Dedifferentiated amniotic fluid mesenchymal stem cell (primary cell): ENCODE measurements at regions not wholly inside any gene's neighbourhood (a gene's known extent, or its start where the extent isn't known, plus 50 kb on each side); places are given as distances from the start of the nearest gene placed in this dataset.

Experiments used
- DNase-seq: peaks from one replicate; pipeline ENCODE4 v3.0.0-alpha.2; 2016; ENCODE audit errors: extremely low spot score

GRCh38 chr13:109599901-109600657, 186.3 kb downstream of the IRS2 start:
- DNase-seq = no peak

DNA sequence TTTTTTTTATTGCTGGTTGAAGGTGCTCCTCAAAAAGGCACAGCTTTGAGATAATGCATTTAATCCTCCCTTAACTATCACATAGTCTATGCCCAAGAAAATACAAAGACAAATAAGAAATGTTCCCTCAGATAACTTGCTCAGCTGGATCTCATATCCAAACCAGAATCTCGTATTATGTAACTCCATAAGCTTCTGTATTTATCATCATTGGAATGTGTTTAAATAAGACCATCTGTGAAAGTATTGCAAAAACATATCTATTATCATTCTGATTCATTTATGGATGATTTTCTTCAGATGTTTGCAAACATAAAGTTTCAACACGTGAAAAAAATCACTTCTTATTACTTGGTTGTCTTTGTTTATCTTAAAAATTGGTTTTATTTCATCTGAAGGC, 190.9 kb downstream of the IRS2 start:
- DNase-seq = peak; percentile 27

DNA sequence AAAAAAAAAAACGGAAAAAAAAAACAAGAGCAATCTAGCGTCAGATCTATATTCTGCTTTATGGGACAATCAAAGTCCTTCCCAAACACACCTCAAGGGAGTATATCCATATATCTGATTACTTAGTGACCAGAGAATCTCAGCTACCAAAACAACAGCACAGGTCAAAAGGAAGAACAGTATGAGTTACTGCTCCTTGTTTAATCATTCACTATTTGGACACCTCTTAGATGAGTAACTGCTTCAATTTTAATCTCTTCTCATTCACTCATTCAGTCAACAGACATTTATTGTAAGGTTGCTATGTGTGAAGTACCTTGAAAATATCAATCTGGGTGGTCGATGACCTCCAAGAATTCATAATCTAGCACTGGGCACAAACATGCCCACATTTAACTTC, 193.2 kb downstream of the IRS2 start:
- no peak for DNase-seq

GRCh38 chr13:109592770-109593169, 193.6 kb downstream of the IRS2 start:
- DNase-seq = no peak

- DNase-seq = no peak
Measured at GRCh38 chr13:109587689-109588088, 198.7 kb downstream of the IRS2 start.

DNA sequence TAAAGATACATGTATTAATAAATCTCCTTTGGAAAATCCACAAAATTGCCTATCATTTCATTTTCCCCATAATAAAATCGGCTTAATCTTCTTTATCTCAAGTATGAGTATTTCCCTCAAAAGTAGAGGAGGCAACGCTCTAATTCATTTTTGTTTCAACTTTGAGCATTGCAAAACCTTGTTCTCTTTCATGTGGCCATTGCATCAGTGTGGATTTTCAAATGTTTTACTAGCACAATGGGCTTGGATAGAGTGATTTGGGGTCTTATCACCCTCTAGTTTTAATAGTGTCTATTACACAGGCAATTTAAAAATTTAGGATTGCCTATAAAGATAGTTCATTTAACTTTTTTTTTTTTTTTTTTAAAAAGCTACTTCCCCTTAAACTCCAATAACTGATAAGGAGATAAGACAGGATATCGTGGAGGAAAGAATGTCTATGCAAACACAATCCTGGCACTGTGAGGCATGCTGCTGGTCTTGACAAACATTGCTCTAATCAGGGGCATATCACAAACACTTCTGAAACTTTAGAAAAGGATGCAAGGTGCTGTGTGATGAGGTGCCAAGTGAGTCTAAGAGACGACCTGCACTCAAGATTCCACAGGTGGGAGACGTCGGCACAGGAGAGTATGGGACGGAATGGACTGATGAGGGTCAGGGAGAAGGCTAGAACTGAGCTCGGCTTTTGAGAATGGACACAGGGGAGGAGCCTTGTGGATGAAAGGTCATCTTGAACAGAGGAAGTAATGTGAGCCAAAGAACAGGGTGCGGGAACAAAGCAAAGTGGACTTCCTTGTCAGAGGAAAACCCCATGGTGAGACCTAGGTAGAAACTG, 199.7 kb downstream of the IRS2 start:
- DNase-seq = no peak

GRCh38 chr13:109584844-109585361, 201.5 kb downstream of the IRS2 start:
- no peak for DNase-seq

GRCh38 chr13:109577191-109577700, 209.1 kb downstream of the IRS2 start:
- DNase-seq = no peak

- DNase-seq = no peak
Measured at GRCh38 chr13:109576331-109576813, 210.0 kb downstream of the IRS2 start.

- no peak for DNase-seq
Measured at GRCh38 chr13:109575821-109576220, 210.6 kb downstream of the IRS2 start.

GRCh38 chr13:109572389-109572788, 214.0 kb downstream of the IRS2 start:
- no peak for DNase-seq

DNA sequence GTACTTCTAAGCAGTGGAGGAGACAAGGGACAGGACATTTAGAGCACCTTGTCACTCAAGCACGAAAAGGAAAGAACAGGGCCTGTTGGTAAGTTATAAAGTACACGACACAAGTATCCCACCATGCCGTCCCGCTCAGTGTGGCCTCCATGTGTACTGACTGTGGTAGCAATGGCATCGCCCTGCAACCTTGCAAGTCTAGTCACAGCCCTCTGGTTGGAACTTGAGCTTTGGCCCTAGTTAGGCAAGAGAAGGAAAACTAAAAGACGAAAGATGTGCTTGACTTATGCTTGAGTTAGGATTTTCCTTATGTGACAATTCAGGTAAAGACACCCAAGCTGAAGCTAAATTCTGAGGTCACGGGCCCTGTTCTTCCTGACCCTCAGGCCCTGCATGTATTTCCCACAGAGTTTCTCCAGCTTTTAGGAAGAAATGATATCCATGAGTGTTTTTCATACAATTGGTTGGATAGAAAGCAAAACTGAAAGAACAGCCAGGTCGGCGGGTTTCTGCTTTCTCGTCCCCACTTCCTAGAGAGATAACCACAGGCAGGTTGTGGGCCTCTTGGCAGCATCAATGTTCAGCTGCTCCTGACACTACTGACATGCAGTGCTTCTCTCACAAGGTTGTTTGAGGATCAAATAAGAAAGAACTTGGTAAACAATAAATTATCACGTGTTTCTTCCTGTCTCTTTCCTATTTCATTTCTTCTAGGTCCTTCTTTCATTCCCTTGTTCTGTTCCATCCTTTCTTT, 216.2 kb downstream of the IRS2 start:
- DNase-seq = no peak

DNA sequence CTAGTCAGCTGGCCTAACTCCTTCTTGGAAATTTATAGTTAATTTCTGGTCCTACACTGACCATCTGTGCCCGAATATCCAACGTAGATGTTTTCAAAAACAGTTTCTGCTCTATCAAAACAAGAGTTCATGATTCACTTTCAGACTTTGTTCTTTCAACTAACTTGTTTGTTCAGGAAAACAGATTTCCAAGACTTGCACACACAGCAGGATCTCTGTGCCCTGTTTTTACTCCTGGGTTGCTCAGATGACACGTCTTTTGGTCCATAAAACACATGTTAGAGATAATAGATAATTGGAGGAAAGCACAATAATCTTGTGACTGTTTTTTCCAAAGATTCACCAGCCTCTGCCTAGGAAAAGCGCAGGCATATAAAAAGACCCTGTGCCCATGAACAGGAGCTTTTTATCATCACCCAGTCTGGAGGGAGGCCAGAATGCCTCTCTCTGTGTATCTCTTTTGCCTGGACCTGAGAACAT, 218.0 kb downstream of the IRS2 start:
- DNase-seq = no peak

GRCh38 chr13:109567315-109567714, 219.1 kb downstream of the IRS2 start:
- DNase-seq = no peak

GRCh38 chr13:109565877-109566276, 220.5 kb downstream of the IRS2 start:
- DNase-seq = no peak

DNA sequence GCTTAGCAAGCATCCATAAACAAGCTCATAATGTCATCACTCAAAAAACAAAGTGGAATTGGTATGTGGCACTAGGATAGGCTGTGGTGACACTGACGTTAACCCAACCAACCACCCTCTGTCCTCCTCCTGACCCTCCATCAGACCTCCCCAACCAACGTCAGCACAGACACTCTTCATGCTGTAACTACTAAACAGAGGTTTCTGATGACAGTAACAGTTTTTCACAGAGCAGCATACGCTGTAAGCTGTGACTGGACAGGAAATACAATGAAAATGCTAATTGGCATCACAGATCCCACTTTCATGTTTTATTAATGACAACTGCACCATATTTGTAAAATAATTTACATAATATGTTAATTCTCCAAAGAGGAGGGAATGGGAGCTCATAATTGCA, 238.0 kb downstream of the IRS2 start:
- DNase-seq = no peak

- DNase-seq = no peak
Measured at GRCh38 chr13:109547942-109548341, 238.4 kb downstream of the IRS2 start.

DNA sequence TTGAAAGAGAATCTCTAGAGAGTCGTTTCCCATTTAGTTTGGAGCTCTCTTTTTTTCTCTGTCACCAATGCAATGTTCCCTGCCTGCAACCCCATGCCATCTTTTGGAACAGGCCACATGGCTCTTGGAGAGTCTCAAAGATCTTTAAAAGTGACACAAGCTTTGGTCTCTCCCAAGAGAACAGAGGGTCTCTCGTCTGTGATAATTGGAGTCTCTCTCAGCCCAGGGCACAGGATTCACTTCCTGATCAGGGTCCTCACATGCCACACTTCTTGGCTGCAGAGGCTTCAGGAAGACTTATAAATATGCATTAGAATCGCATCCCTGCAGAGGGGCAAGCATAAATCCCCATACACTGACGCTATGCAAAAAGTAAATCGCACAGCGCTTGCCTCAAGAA, 240.5 kb downstream of the IRS2 start:
- no peak for DNase-seq

- DNase-seq = no peak
Measured at GRCh38 chr13:109541081-109541480, 245.3 kb downstream of the IRS2 start.

DNA sequence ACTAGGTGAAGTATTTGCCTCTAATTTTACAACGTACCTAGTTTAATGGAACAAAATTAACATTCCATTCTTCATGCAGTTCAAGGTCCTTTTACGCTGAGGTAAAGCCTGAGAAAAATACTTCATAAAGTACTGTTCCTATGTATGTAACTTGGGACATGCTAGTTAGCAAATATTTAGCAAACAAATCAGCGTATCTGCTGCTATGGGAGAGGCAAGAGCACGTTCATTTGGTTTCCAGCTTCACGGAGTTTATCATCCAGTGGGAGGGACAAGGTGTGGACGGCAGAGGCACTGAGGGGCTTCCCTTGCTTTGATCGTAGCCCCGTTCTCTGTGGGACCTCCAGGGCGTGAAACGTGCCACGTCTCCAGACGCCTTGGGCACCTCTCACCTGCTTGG, 248.8 kb downstream of the IRS2 start:
- no peak for DNase-seq

GRCh38 chr13:109533350-109533749, 253.0 kb downstream of the IRS2 start:
- no peak for DNase-seq

DNA sequence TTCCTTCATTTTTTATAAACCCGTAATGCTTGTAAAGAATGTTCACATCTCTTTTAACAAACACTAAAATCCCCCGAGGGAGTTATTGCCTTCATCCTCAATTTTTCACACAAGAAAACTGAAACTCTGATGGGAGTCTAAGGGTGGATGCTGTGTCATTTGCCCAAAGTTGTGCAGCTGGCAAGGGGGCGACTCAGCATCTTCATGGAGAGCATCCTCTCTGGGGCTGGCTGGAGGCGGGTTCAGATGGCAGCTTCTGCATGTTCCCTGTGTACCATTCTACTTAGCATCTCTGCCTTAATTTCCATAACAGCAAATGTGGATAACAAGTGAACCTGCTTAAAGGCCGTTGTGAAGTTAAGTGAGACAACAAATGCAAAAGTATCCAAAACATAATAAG, 256.4 kb downstream of the IRS2 start:
- no peak for DNase-seq
